Ectodermal cell (in vitro differentiated cells): ENCODE measurements at regions not wholly inside any gene's neighbourhood (a gene's known extent, or its start where the extent isn't known, plus 50 kb on each side); places are given as distances from the start of the nearest gene placed in this dataset.
"Not testable (repeated sequence)": the region's sequence is repeated elsewhere in the genome, so short reads cannot be mapped to it uniquely, and the experiment has no call there.

Source experiments
- H3K27ac ChIP-seq: 2 replicates; pipeline ENCODE4 v1.7.0; 2013; ENCODE audit warnings: mild to moderate bottlenecking, low read depth, low read length; ENCODE audit not compliant: insufficient read depth, poor library complexity, severe bottlenecking
- H3K27me3 ChIP-seq: 2 replicates; pipeline ENCODE4 v1.7.0; 2013; ENCODE audit warnings: mild to moderate bottlenecking, low read length; ENCODE audit not compliant: insufficient read depth, control insufficient read depth, poor library complexity, severe bottlenecking
- H3K36me3 ChIP-seq: one replicate; pipeline ENCODE4 v1.7.0; 2013; ENCODE audit warnings: low read length; ENCODE audit not compliant: control insufficient read depth, insufficient read depth
- H3K4me1 ChIP-seq: one replicate; pipeline ENCODE4 v1.7.0; 2013; ENCODE audit warnings: low read length; ENCODE audit not compliant: control insufficient read depth, insufficient read depth
- H3K4me3 ChIP-seq: 2 replicates; pipeline ENCODE4 v1.7.0; 2013; ENCODE audit warnings: low read depth, low read length, control low read depth; ENCODE audit not compliant: insufficient read depth
- H3K9me3 ChIP-seq: 2 replicates; pipeline ENCODE4 v1.7.0; 2013; ENCODE audit warnings: mild to moderate bottlenecking, low read length, moderate library complexity; ENCODE audit not compliant: control insufficient read depth
- WGBS, 2 experiments: methylation state at CpG; one replicate each; pipeline ENCODE4 v1.1.7; 2013; ENCODE audit warnings: missing lambda C conversion rate in 2 of 2; 5-methylcytosine and 5-hydroxymethylcytosine counted together

- H3K4me1 ChIP-seq, H3K9me3 ChIP-seq, H3K4me3 ChIP-seq, H3K27ac ChIP-seq, H3K36me3 ChIP-seq, H3K27me3 ChIP-seq: not testable (repeated sequence)
- 86 to 94% methylated on average over 7 of the region's 7 CpGs for WGBS, 2 experiments
Observed at GRCh38 chr12:124070394-124071074, 97.5 kb downstream of the ZNF664 start.

- Histone ChIP-seq H3K36me3 (no peaks in the 10 kb centered on the region), H3K4me1 (peaks cover 7% of the 10 kb centered on the region), H3K9me3 (no peaks in the 10 kb centered on the region), H3K27ac (no peak overlapping the region), H3K27me3 (no peaks in the 10 kb centered on the region), H3K4me3 (no peak overlapping the region)
- WGBS, 2 experiments, result 89 to 97% methylated on average over 3 of the region's 3 CpGs
Observed at GRCh38 chr12:124071075-124071443, 98.0 kb downstream of the ZNF664 start.

GRCh38 chr12:124073356-124074035 is 100.5 kb downstream of the ZNF664 start:
- Histone ChIP-seq H3K27ac (no peak overlapping the region), H3K9me3 (no peaks in the 10 kb centered on the region), H3K4me3 (no peak overlapping the region), H3K36me3 (no peaks in the 10 kb centered on the region), H3K27me3 (no peaks in the 10 kb centered on the region), H3K4me1 (peaks cover 7% of the 10 kb centered on the region)
- WGBS, 2 experiments, result 60 to 61% methylated on average over 8 of the region's 8 CpGs

GRCh38 chr12:124075841-124076240 is 102.8 kb downstream of the ZNF664 start:
- Histone ChIP-seq H3K36me3 (no peaks in the 10 kb centered on the region), H3K27me3 (no peaks in the 10 kb centered on the region), H3K27ac (no peak overlapping the region), H3K4me1 (peaks cover 7% of the 10 kb centered on the region), H3K9me3 (no peaks in the 10 kb centered on the region), H3K4me3 (no peak overlapping the region)
- 93 to 94% methylated on average over 3 to 4 of the region's 4 CpGs for whole genome bisulfite sequencing, 2 experiments

- WGBS, 2 experiments, result 92 to 93% methylated on average over 9 of the region's 9 CpGs
- Histone ChIP-seq H3K36me3 (no peaks in the 10 kb centered on the region), H3K27me3 (no peaks in the 10 kb centered on the region), H3K27ac (no peak overlapping the region), H3K4me3 (no peak overlapping the region), H3K4me1 (peaks cover 7% of the 10 kb centered on the region), H3K9me3 (no peaks in the 10 kb centered on the region)
Observed at GRCh38 chr12:124077701-124078100, 104.7 kb downstream of the ZNF664 start.

GRCh38 chr12:124078800-124079199 is 105.8 kb downstream of the ZNF664 start:
- no peak overlapping the region for H3K4me3 ChIP-seq
- H3K9me3 ChIP-seq, result no peaks in the 10 kb centered on the region
- H3K27me3 ChIP-seq, result no peaks in the 10 kb centered on the region
- no peaks in the 10 kb centered on the region for H3K36me3 ChIP-seq
- H3K27ac ChIP-seq, result no peak overlapping the region
- 94% methylated on average over 4 of the region's 4 CpGs for whole genome bisulfite sequencing, 2 experiments
- H3K4me1 ChIP-seq, result peaks cover 2% of the 10 kb centered on the region

DNA sequence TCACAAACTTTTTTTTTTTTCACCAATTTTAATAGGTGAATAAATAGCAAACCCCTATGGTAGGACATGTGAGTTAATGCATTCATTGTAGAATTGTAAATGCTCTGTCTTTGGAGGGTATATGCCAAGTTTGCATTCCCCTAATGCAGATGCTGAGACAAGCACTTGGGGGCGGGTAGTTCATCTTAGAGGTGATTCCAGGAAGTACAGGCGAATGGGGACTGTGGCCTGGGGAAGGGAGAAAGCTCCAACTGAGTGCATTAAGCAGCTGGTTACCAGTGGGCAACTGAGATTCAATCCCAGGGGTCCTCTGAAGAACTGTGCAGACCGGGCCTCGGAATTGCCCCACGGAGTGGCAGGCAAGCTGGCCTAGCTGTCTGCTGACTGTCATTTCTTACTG is 107.6 kb downstream of the ZNF664 start:
- Histone ChIP-seq H3K27me3 (no peaks in the 10 kb centered on the region), H3K9me3 (no peaks in the 10 kb centered on the region), H3K27ac (no peak overlapping the region), H3K4me3 (no peak overlapping the region), H3K36me3 (no peaks in the 10 kb centered on the region), H3K4me1 (no peaks in the 10 kb centered on the region)
- WGBS, 2 experiments, result 85% methylated on average over 5 of the region's 5 CpGs

DNA sequence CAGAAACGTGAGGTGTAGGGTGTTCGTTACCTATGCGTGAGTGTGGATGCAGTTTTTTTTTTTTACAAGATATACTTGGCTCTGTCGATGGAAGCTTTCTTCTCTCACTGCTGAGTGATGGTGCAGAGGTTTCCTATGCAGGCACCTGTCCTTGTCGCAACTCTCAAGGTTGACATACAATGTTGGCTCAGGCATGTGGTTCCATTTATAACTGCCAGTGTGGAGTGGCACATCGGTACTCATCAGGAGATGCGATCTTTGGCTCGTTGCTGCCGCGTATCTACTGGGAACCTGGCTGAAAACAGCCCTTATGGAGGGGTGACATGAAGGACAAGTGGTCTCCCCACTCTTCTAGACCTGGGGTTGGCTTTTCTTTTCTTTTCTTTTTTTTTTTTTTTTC is 109.0 kb downstream of the ZNF664 start:
- 95 to 96% methylated on average over 10 of the region's 10 CpGs for WGBS, 2 experiments
- H3K4me1 ChIP-seq, result no peaks in the 10 kb centered on the region
- no peak overlapping the region for H3K27ac ChIP-seq
- no peaks in the 10 kb centered on the region for H3K27me3 ChIP-seq
- H3K36me3 ChIP-seq, result no peaks in the 10 kb centered on the region
- no peaks in the 10 kb centered on the region for H3K9me3 ChIP-seq
- no peak overlapping the region for H3K4me3 ChIP-seq

DNA sequence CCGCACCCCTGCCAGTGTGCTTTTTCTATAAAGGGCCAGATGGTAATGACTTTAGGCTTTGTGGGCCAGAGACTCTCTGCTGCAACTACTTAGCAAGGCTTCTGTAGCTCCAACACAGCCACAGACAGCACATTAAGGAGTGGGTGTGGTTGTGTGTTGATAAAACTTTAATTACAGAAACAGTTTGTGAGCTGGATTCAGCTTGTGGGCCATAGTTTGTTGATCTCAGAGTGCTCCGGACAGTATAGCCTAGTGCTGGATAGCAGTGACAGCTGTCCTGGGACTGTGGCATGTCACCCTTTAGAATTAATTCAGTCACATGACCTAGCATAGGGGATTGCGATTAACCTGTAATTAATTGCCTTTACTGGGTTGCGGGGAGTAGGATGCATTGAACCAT is 109.7 kb downstream of the ZNF664 start:
- Histone ChIP-seq H3K4me3 (no peak overlapping the region), H3K36me3 (no peaks in the 10 kb centered on the region), H3K27ac (no peak overlapping the region), H3K4me1 (no peaks in the 10 kb centered on the region), H3K9me3 (no peaks in the 10 kb centered on the region), H3K27me3 (no peaks in the 10 kb centered on the region)
- 93 to 96% methylated on average over 4 of the region's 4 CpGs for WGBS, 2 experiments

GRCh38 chr12:124083708-124084107 is 110.7 kb downstream of the ZNF664 start:
- no peak overlapping the region for H3K4me3 ChIP-seq
- H3K27ac ChIP-seq, result no peak overlapping the region
- H3K4me1 ChIP-seq, result no peaks in the 10 kb centered on the region
- no peaks in the 10 kb centered on the region for H3K36me3 ChIP-seq
- no peaks in the 10 kb centered on the region for H3K27me3 ChIP-seq
- H3K9me3 ChIP-seq, result no peaks in the 10 kb centered on the region
- WGBS, 2 experiments, result 83 to 89% methylated on average over 10 to 11 of the region's 11 CpGs
